HG03025 (cell line): ENCODE measurements at regions not wholly inside any gene's neighbourhood (a gene's known extent, or its start where the extent isn't known, plus 50 kb on each side); places are given as distances from the start of the nearest gene placed in this dataset.
A peak's percentile ranks its signal among the peaks of the same experiment; 100 is the strongest.

Source experiments
- ATAC-seq: cut with Tn5 transposase; IDR thresholded peaks from one replicate; pipeline ENCODE4 v1.9.1; 2021; ENCODE audit warnings: mild to moderate bottlenecking, moderate library complexity; ENCODE audit not compliant: unreplicated experiment, low FRiP score

DNA sequence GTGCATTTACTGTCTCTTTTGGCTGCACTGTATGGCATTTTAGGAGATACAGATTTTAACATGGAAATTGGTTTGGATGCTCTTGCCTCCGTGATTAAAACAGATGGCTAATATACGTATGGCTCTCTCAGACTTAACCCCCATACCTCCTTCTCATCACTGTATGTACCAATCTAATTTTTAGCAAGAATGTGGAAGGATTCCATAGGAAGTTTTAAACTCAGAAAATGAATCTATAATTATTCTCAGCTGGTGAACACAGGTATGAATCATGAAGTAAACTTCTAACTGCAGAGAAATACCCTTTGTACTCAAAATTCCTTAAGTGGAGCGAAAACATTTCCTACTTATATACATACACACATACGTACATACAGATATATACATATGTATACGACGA is 210.5 kb upstream of the NEIL3 start:
- no peak for ATAC-seq

GRCh38 chr4:177100307-177100706 is 209.4 kb upstream of the NEIL3 start:
- ATAC-seq: no peak

GRCh38 chr4:177103619-177104018 is 206.1 kb upstream of the NEIL3 start:
- ATAC-seq: no peak

GRCh38 chr4:177105536-177105935 is 204.1 kb upstream of the NEIL3 start:
- ATAC-seq: no peak

- no peak for ATAC-seq
Observed at GRCh38 chr4:177107288-177107921, 202.3 kb upstream of the NEIL3 start.

- no peak for ATAC-seq
Observed at GRCh38 chr4:177108708-177109107, 201.0 kb upstream of the NEIL3 start.

DNA sequence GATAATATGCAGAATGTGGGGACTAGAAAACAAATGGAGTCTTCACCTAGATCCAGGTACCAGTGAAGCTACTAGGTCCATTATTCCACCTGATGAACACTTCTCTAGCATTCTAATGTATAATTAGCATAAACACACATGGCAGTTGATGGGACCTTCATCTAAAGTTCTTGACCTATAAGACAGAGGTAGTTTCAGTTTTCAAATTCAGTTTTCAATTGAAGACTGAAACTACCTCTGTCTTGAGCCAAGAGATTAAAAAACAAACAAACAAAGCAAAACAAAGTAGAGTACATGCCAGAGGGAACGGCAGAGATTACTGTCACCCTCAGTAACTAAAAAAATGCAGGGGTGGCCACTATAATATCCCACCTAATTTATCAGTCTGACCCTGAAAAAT is 199.9 kb upstream of the NEIL3 start:
- ATAC-seq: peak; percentile 44

GRCh38 chr4:177116161-177116560 is 193.5 kb upstream of the NEIL3 start:
- no peak for ATAC-seq

- ATAC-seq: no peak
Observed at GRCh38 chr4:177117256-177117655, 192.4 kb upstream of the NEIL3 start.

GRCh38 chr4:177118596-177118995 is 191.1 kb upstream of the NEIL3 start:
- ATAC-seq: no peak

DNA sequence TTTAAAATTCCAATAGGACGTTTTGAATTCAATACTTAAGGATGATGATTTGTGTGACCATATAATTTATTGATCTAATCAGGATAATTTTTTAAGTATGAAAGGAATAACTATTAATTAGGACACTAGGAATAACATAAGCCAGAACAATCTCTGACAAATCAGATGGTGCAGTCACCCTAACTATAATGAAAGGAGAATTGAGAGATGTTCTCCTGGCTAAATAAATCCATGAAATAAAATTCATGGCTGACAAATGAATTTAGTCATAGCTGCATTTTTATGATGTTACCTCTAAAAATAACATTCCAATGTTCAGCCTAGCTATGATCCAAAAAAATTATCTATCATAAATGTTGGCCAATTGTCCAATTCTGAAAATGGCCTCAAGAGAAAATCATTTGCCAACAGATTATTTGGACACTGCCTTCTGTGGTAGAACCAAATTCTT is 190.6 kb upstream of the NEIL3 start:
- ATAC-seq: no peak

GRCh38 chr4:177119691-177120090 is 190.0 kb upstream of the NEIL3 start:
- no peak for ATAC-seq

DNA sequence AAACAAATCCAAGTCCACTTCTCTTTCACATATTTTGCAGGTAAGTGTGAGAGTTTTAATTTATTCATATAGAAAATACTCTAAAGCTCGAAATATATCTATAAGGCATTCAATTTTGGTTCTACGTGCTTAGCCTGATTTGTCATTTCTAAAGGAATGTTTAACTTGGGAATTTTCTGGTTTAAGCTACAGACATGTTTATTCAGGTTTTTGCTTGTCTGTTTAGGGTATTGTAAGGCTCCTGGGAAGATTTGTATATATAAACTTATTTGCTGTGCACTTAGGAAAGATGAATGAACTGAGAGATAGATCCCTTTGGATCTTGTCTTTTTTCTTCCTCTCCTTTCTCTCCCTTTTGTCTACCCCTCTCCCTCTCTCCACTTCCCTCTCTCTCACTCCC is 185.9 kb upstream of the NEIL3 start:
- no peak for ATAC-seq

- ATAC-seq: no peak
Observed at GRCh38 chr4:177124349-177125064, 185.2 kb upstream of the NEIL3 start.

DNA sequence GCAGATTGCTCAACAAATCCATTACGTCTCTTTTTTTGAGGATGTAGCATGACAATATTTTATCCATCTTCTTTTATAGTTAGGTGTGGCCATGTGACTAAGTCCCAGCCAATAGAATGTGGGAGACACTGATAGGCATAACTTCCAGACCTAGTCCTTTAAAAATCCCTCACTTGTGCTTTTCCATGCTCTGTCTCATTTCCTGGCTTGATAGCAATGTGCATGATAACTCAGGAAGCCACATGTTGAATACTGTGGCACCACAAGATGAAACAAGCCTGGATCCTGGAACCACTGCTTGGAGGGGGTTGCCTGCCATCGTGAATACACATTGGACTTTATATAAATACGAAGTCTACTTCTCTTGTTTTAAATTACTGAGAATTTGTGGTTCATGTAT is 184.0 kb upstream of the NEIL3 start:
- ATAC-seq: no peak

- ATAC-seq: no peak
Observed at GRCh38 chr4:177127658-177128057, 182.0 kb upstream of the NEIL3 start.

DNA sequence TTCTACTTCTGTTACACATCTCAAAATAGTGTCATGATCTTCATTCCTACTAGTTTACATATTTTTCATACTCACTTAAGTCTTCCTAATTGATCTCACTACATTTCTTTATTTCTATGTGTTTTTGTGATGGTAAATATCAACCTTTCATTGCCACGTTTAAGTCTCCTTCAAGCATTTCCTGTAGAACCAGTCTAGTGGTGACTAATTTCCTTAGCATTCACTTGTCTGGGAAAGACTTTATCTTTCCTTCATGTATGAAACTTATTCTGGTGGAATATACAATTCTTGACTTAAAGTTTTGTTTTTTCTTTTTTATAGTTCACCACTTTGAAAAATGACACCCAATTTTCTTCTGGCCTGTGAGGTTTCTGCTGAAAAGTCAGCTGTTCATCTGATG is 181.4 kb upstream of the NEIL3 start:
- ATAC-seq: no peak

GRCh38 chr4:177131736-177132135 is 177.9 kb upstream of the NEIL3 start:
- no peak for ATAC-seq

DNA sequence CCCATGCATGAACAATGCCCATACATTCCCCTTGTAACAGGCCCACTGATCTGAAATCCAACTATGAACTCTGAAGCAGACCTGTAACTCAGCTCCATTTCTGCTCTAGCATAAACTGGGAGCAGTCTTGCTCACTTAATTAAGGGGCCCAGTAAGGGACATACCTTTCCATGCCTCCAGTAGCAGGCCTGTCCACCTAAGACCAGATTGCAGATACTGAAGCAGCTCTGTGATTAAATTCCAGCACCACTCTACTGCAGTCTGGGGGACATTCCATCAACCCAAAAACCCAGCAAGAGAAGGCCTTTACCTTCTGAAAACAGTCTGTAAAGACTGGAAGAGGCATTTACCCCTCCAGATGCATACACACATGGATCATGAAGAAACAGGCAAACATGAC is 162.0 kb upstream of the NEIL3 start:
- no peak for ATAC-seq

DNA sequence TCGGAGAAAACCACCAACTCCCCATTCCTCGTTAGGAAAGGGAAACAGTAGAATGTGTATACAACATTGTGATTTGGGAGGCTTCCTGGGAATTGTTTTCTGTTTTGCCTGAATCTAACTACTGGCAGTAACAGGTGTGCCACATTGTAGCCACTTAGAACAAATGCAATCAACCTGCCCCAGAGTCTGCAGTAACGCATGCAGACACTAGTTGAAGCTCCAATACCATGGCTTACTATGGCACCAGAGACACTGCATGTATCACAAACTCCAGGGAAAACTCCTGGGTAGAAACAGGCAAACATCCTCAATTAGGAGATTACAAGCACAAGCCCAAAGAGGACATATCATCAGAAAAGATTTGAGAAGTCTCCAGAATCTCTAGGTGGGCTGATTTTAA is 154.2 kb upstream of the NEIL3 start:
- ATAC-seq: no peak

GRCh38 chr4:177159600-177159999 is 150.1 kb upstream of the NEIL3 start:
- ATAC-seq: no peak

DNA sequence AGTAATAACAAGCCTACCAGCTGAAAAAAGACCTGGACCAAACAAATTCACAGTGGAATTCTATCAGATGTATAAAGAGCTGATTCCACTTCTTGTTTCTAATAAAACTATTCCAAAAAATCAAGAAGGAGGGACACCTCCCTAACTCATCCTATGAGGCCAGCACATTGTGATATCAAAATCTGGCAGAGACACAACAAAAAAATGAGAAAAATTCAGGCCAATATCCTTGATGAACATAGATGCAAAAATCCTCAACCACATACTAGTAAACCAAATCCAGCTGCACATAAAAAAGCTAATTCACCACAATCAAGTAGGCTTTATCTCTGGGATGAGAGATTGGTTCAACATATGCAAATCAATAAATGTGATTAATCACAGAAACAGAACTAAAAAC is 147.9 kb upstream of the NEIL3 start:
- no peak for ATAC-seq
